Transverse colon (tissue), 4 donors: ENCODE measurements at regions not wholly inside any gene's neighbourhood (a gene's known extent, or its start where the extent isn't known, plus 50 kb on each side); places are given as distances from the start of the nearest gene placed in this dataset.

ENCODE experiments used
- EP300 ChIP-seq: sonication (generic); formaldehyde crosslinking; IDR thresholded peaks from one replicate; pipeline ENCODE4 v1.6.1; 2017; ENCODE audit warnings: antibody characterized with exemption, low read depth
- POLR2AphosphoS5 ChIP-seq, 3 donors: sonication (generic); formaldehyde crosslinking; IDR thresholded peaks; one replicate each; pipeline ENCODE4 v1.6.1; 2016; ENCODE audit warnings: antibody characterized with exemption in 3 of 3
- TF ChIP-seq, protein P1 (sequence below), 5 experiments: fragments of 200-600 bp in 3 of 5; fragments of 450-650 bp in 2 of 5; sonication (generic) in 3 of 5; IDR thresholded peaks; 1 replicate in 2 of 5; 2 replicates in 3 of 5; pipeline ENCODE4 v1.5.1; 2016 to 2017; ENCODE audit warnings: antibody characterized with exemption in 5 of 5, inconsistent platforms in 3 of 5, mild to moderate bottlenecking in 2 of 5, moderate library complexity in 1 of 5

- TF ChIP-seq, protein P1, sequence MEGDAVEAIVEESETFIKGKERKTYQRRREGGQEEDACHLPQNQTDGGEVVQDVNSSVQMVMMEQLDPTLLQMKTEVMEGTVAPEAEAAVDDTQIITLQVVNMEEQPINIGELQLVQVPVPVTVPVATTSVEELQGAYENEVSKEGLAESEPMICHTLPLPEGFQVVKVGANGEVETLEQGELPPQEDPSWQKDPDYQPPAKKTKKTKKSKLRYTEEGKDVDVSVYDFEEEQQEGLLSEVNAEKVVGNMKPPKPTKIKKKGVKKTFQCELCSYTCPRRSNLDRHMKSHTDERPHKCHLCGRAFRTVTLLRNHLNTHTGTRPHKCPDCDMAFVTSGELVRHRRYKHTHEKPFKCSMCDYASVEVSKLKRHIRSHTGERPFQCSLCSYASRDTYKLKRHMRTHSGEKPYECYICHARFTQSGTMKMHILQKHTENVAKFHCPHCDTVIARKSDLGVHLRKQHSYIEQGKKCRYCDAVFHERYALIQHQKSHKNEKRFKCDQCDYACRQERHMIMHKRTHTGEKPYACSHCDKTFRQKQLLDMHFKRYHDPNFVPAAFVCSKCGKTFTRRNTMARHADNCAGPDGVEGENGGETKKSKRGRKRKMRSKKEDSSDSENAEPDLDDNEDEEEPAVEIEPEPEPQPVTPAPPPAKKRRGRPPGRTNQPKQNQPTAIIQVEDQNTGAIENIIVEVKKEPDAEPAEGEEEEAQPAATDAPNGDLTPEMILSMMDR (IDR thresholded peaks at IDR 0.05), result no peak
- TF ChIP-seq POLR2AphosphoS5 (IDR thresholded peaks at IDR 0.05), result no peak
- no peak for TF ChIP-seq EP300
Measured at GRCh38 chr1:69090752-69091151, 477.0 kb upstream of the LRRC7 start.
